Activated B cell treated with CpG ODN at 0.5 μM for 24 hours (primary cell): ENCODE measurements at regions not wholly inside any gene's neighbourhood (a gene's known extent, or its start where the extent isn't known, plus 50 kb on each side); places are given as distances from the start of the nearest gene placed in this dataset.

ENCODE experiments used
- ATAC-seq: fragments of 200-7000 bp; cut with Tn5 transposase; one replicate; pipeline ENCODE4 v1.10.0; 2021; ENCODE audit warnings: low read depth, mild to moderate bottlenecking, moderate library complexity
- CTCF ChIA-PET: fragments of 350-600 bp; sonication (Branson Sonifier 250); formaldehyde crosslinking; loops from one replicate; lab custom pipeline; 2021; ENCODE audit warnings: antibody characterized with exemption; lab: Charles Lee
- POLR2A ChIA-PET: fragments of 350-600 bp; sonication (Branson Sonifier 250); formaldehyde crosslinking; loops from one replicate; lab custom pipeline; 2021; ENCODE audit warnings: antibody characterized with exemption; lab: Charles Lee
- DNase-seq: peaks from one replicate; pipeline ENCODE4 v3.0.0; 2022
- H3K27ac Mint-ChIP-seq: one replicate; pipeline ENCODE4 v1.8.0; 2020; ENCODE audit warnings: mixed read lengths
- H3K27me3 Mint-ChIP-seq: one replicate; pipeline ENCODE4 v1.8.0; 2021; ENCODE audit warnings: mixed read lengths
- H3K36me3 Mint-ChIP-seq: one replicate; pipeline ENCODE4 v1.8.0; 2021; ENCODE audit warnings: low read depth, mixed read lengths
- H3K4me1 Mint-ChIP-seq: one replicate; pipeline ENCODE4 v1.8.0; 2021; ENCODE audit warnings: mixed read lengths
- H3K4me3 Mint-ChIP-seq: one replicate; pipeline ENCODE4 v1.8.0; 2020; ENCODE audit warnings: mild to moderate bottlenecking, mixed read lengths
- H3K9me3 Mint-ChIP-seq: one replicate; pipeline ENCODE4 v1.8.0; 2020; ENCODE audit warnings: mixed read lengths
- intact Hi-C: fragments of 100-400 bp; cut with micrococcal nuclease; formaldehyde crosslinking; loops from one replicate; pipeline ENCODE4 v1.15.1; 2024
- TF ChIP-seq, protein P1 (sequence below): fragments of 200-600 bp; IDR thresholded peaks from one replicate; pipeline ENCODE4 v1.8.0; 2022; ENCODE audit warnings: antibody characterized with exemption, mild to moderate bottlenecking

DNA sequence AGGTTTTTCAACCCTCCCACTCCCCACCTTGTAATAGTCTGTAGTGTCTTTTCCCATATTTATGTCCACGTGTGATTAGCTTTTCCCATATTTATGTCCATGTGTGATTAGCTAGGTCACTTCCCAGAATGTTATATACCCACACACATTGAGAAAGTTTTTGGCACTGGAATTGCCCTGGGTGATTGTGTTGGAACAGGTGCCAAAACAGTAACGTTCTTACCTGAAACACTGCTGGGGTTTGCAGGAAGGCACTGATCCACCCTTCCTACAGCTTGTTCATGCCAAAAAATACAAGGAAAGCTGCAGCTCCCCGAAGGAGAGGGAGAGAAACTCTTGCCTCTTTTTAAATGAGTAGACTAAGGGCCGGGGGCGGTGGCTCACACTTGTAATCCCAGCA is 68.0 kb upstream of the CXADR start:
- no peaks in the 10 kb centered on the region for H3K4me1 Mint-ChIP-seq

DNA sequence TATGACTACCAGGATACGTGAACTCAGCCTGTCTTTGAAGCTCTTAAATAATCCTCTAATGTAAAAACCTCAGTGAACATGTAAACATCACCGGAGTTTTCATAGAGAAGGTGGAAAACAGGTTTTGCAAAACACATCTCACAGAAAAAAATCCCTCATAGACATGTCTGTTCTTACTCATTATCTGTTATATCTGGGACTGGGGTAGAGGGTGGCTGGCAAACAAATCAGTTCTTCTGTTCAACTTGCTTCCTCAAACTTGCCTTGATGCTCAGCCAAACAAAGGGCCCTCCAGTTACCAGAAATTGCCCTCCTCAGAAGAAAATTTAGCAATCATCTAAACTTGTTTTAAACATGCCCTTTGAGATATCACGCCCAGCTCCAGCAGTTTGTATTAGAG is 66.1 kb upstream of the CXADR start:
- TF ChIP-seq, protein P1, sequence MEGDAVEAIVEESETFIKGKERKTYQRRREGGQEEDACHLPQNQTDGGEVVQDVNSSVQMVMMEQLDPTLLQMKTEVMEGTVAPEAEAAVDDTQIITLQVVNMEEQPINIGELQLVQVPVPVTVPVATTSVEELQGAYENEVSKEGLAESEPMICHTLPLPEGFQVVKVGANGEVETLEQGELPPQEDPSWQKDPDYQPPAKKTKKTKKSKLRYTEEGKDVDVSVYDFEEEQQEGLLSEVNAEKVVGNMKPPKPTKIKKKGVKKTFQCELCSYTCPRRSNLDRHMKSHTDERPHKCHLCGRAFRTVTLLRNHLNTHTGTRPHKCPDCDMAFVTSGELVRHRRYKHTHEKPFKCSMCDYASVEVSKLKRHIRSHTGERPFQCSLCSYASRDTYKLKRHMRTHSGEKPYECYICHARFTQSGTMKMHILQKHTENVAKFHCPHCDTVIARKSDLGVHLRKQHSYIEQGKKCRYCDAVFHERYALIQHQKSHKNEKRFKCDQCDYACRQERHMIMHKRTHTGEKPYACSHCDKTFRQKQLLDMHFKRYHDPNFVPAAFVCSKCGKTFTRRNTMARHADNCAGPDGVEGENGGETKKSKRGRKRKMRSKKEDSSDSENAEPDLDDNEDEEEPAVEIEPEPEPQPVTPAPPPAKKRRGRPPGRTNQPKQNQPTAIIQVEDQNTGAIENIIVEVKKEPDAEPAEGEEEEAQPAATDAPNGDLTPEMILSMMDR: no peak
- no peaks in the 10 kb centered on the region for H3K27me3 Mint-ChIP-seq
- H3K36me3 Mint-ChIP-seq: no peaks in the 10 kb centered on the region
- no peaks in the 10 kb centered on the region for H3K9me3 Mint-ChIP-seq
- ChIA-PET CTCF (no interaction called here), POLR2A (no interaction called here)
- H3K4me1 Mint-ChIP-seq: no peaks in the 10 kb centered on the region
- no peak for ATAC-seq
- no peak for DNase-seq
- H3K27ac Mint-ChIP-seq: no peak overlapping the region
- no peak overlapping the region for H3K4me3 Mint-ChIP-seq
- intact Hi-C loops: no loop called here

More for the DNA sequence above, 68.0 kb upstream of the CXADR start:
- ATAC-seq (no peak), DNase-seq (no peak)
- ChIA-PET POLR2A (no interaction called here), CTCF (no interaction called here)
- intact Hi-C loops: no loop called here
- no peaks in the 10 kb centered on the region for H3K27me3 Mint-ChIP-seq
- H3K9me3 Mint-ChIP-seq: no peaks in the 10 kb centered on the region
- H3K36me3 Mint-ChIP-seq: no peaks in the 10 kb centered on the region
- no peak overlapping the region for H3K27ac Mint-ChIP-seq
- H3K4me3 Mint-ChIP-seq: no peak overlapping the region
- TF ChIP-seq, protein P1: no peak

DNA sequence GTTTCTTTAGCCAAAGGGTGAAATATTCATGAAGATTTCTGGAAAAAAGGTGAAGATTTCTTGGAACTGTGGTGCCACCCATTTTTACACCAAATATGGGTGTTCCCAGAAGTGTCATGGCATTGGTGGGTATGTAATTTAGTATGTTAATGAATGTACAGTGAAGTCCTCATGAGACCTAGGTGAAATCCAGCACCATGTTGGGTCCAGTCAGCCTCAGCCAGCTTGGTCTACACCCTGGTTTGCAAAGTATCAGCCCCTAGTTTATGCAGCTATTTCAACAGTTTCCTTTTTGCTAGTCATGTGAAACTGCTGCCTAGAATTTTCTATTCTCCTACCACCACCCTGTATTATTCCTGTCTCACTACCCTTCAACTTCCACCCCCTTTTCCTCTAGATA is 63.1 kb upstream of the CXADR start:
- intact Hi-C loops: no loop called here
- Mint-ChIP-seq H3K4me1 (no peaks in the 10 kb centered on the region), H3K4me3 (no peak overlapping the region), H3K27me3 (no peaks in the 10 kb centered on the region), H3K27ac (no peak overlapping the region), H3K9me3 (no peaks in the 10 kb centered on the region), H3K36me3 (no peaks in the 10 kb centered on the region)
- POLR2A ChIA-PET: no interaction called here
- CTCF ChIA-PET: no interaction called here
- DNase-seq (no peak), ATAC-seq (no peak)
- TF ChIP-seq, protein P1: no peak

DNA sequence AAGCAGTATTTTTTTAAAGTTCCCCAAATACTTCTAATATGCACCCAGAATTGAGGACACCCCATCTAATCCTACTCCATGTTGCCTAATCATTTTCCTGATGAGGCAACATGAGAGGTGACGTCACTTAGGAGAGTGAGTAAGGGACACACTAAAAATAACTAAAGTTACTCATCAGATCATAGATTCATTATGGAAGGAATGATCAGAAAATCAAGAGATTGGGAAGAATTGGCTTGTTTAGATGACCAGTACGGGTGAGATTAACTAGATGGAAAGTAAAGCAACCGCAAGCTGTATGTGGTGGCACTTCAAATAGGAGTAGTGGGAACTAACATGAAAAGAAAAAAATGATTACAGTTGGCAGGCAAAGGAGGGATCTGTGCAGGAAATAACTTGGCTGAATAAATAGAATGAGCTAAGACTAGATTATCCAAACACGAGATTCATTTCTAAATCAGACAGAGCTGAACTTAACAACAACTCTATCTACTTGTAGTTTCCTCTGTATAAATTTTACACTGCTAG is 61.4 kb upstream of the CXADR start:
- ATAC-seq (no peak), DNase-seq (no peak)
- Mint-ChIP-seq H3K4me1 (no peaks in the 10 kb centered on the region), H3K27ac (no peak overlapping the region), H3K4me3 (no peak overlapping the region), H3K36me3 (no peaks in the 10 kb centered on the region), H3K27me3 (no peaks in the 10 kb centered on the region), H3K9me3 (no peaks in the 10 kb centered on the region)
- intact Hi-C loops: no loop called here
- TF ChIP-seq, protein P1: no peak
- CTCF ChIA-PET: no interaction called here
- POLR2A ChIA-PET: no interaction called here

DNA sequence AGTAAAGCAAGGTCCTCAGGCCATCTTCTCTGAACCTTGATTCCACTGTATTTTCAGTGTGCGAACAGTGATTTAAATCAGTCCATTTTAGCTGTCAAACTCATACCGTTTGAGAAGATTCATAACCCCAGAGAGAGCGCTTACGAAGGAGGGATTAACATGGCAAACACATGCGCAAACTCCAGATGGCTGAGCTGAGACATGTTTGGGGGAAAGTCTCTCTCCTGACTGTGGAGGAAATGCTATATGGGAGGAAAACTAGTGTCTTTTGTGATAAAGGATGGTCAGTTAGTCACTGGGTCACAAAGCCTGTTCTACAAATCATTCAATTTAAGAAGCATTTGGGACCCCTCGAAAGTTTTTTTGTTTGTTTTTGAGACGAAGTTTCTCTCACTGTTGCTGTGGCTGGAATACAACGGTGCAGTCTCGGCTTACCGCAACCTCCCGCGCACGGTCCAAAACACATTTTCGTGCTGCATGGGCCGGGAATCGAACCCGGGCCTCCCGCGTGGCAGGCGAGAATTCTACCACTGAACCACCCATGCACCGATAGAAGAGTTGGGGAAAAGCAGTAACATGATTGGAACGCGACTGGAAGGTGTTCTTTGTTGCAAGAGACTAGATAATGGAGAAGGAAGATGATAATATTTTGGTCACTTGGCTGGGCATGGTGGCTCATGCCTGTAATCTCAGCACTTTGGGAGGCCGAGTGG is 58.4 kb upstream of the CXADR start:
- TF ChIP-seq, protein P1: no peak

More for the DNA sequence above, 58.4 kb upstream of the CXADR start:
- no peak overlapping the region for H3K4me3 Mint-ChIP-seq
- POLR2A ChIA-PET: no interaction called here
- no peak overlapping the region for H3K27ac Mint-ChIP-seq
- intact Hi-C loops: no loop called here
- CTCF ChIA-PET: no interaction called here
- H3K4me1 Mint-ChIP-seq: no peaks in the 10 kb centered on the region
- no peaks in the 10 kb centered on the region for H3K36me3 Mint-ChIP-seq
- H3K27me3 Mint-ChIP-seq: no peaks in the 10 kb centered on the region
- no peak for ATAC-seq
- DNase-seq: no peak
- H3K9me3 Mint-ChIP-seq: no peaks in the 10 kb centered on the region
